HCT116 (cell line): ENCODE measurements at regions not wholly inside any gene's neighbourhood (a gene's known extent, or its start where the extent isn't known, plus 50 kb on each side); places are given as distances from the start of the nearest gene placed in this dataset.

Experiments used
- ATAC-seq: fragments of 200-7000 bp; cut with Tn5 transposase; 2 replicates; pipeline ENCODE4 v1.9.1; 2020; ENCODE audit warnings: mild to moderate bottlenecking, moderate library complexity
- BruUV-seq: library from RNA; stranded (reverse); fragments of 400-500 nt; replicated peaks from 2 replicates; lab custom pipeline; 2021; lab: Mats Ljungman, UMichigan
- CTCF ChIA-PET: fragments of 300-600 bp; sonication (Branson Sonifier 250); formaldehyde crosslinking; loops from one replicate; lab custom pipeline; 2021; ENCODE audit warnings: antibody characterized with exemption; lab: Charles Lee
- POLR2A ChIA-PET: fragments of 300-600, 350-600 bp; sonication (Branson Sonifier 250); formaldehyde crosslinking; loops from one replicate; lab custom pipeline; 2021; ENCODE audit warnings: antibody characterized with exemption; lab: Charles Lee
- RAD21 ChIA-PET, 2 experiments: fragments of 300-600 bp; sonication (Branson Sonifier 250); formaldehyde crosslinking; loops; one replicate each; lab custom pipeline; 2023; ENCODE audit warnings: low total read pairs in 2 of 2; ENCODE audit not compliant: uncharacterized antibody in 2 of 2, unreplicated experiment in 2 of 2, low non-redundant PET in 1 of 2; lab: Charles Lee
- DNase-seq: peaks from one replicate; pipeline ENCODE4 v3.0.0-alpha.2; 2010; ENCODE audit warnings: low read depth, low spot score
- H2AFZ ChIP-seq: fragments of 200-600 bp; shearing (Covaris generic), sonication (generic); 2 replicates; pipeline ENCODE4 v1.6.1; 2017; ENCODE audit warnings: low read depth, mixed run types, mixed read lengths, antibody characterized with exemption, low read length; ENCODE audit not compliant: poor library complexity, severe bottlenecking
- H3K27ac ChIP-seq: 2 replicates; pipeline ENCODE4 v1.5.1; 2012; ENCODE audit warnings: low read depth, low read length
- H3K27me3 ChIP-seq: fragments of 200-600 bp; sonication (generic); 2 replicates; pipeline ENCODE4 v1.6.1; 2016; ENCODE audit warnings: mixed run types, low read length, mixed read lengths; ENCODE audit not compliant: insufficient read depth
- H3K36me3 ChIP-seq, 2 experiments: fragments of 200-500 bp in 1 of 2; fragments of 200-600 bp in 1 of 2; sonication (Bioruptor generic) in 1 of 2; sonication (generic) in 1 of 2; 2 replicates each; pipeline versions ENCODE4 v1.5.1 to v1.6.1; 2014 to 2016; ENCODE audit warnings: low read length in 2 of 2, inconsistent platforms in 1 of 2, mixed read lengths in 1 of 2, mixed run types in 1 of 2; ENCODE audit not compliant: insufficient read depth in 2 of 2, control insufficient read depth in 1 of 2
- H3K4me1 ChIP-seq, 2 experiments: fragments of 200-600 bp in 1 of 2; sonication (generic) in 1 of 2; 2 replicates each; pipeline versions ENCODE4 v1.5.1 to v1.6.1; 2012 to 2017; ENCODE audit warnings: low read length in 2 of 2, inconsistent platforms in 1 of 2, mild to moderate bottlenecking in 1 of 2, mixed read lengths in 1 of 2, mixed run types in 1 of 2, moderate library complexity in 1 of 2; ENCODE audit not compliant: insufficient read depth in 2 of 2, control insufficient read depth in 1 of 2
- H3K4me2 ChIP-seq: fragments of 200-600 bp; sonication (generic); 2 replicates; pipeline ENCODE4 v1.6.1; 2017; ENCODE audit warnings: mixed run types, low read length, mixed read lengths
- H3K4me3 ChIP-seq, 2 experiments: fragments of 200-600 bp in 1 of 2; sonication (generic) in 1 of 2; replicated peaks in 1 of 2; 2 replicates each; pipeline ENCODE4 v1.5.1; 2011 to 2016; ENCODE audit warnings: low read length in 2 of 2, control low read depth in 1 of 2, low read depth in 1 of 2, mild to moderate bottlenecking in 1 of 2, mixed read lengths in 1 of 2, mixed run types in 1 of 2
- H3K79me2 ChIP-seq: fragments of 200-600 bp; sonication (generic); 2 replicates; pipeline ENCODE4 v1.6.1; 2017; ENCODE audit warnings: mild to moderate bottlenecking, mixed run types, low read length, moderate library complexity, mixed read lengths; ENCODE audit not compliant: insufficient read depth
- H3K9ac ChIP-seq: fragments of 200-600 bp; sonication (generic); 2 replicates; pipeline ENCODE4 v1.6.1; 2016; ENCODE audit warnings: low read length, mixed read lengths
- H3K9me2 ChIP-seq: fragments of 200-600 bp; sonication (generic), shearing (Covaris generic); 2 replicates; pipeline ENCODE4 v1.6.1; 2017; ENCODE audit warnings: mixed run types, mild to moderate bottlenecking, moderate library complexity; ENCODE audit not compliant: insufficient read depth
- H3K9me3 ChIP-seq, 2 experiments: fragments of 200-500 bp in 1 of 2; fragments of 200-600 bp in 1 of 2; sonication (Bioruptor generic) in 1 of 2; sonication (generic) in 1 of 2; 2 replicates each; pipeline ENCODE4 v1.6.1; 2014 to 2017; ENCODE audit warnings: low read length in 2 of 2, mixed read lengths in 2 of 2, inconsistent platforms in 1 of 2, low read depth in 1 of 2, mild to moderate bottlenecking in 1 of 2, mixed run types in 1 of 2, moderate library complexity in 1 of 2; ENCODE audit not compliant: control insufficient read depth in 1 of 2, insufficient read depth in 1 of 2
- H4K20me1 ChIP-seq: fragments of 200-600 bp; sonication (generic), shearing (Covaris generic); 2 replicates; pipeline ENCODE4 v1.6.1; 2017; ENCODE audit warnings: mixed run types, mild to moderate bottlenecking, moderate library complexity; ENCODE audit not compliant: insufficient read depth
- CEBPB ChIP-seq: IDR thresholded peaks from 2 replicates; pipeline ENCODE4 v1.6.1; 2012; ENCODE audit warnings: low read depth
- ELF1 ChIP-seq: IDR thresholded peaks from 2 replicates; pipeline ENCODE4 v1.6.1; 2012; ENCODE audit warnings: low read depth, borderline replicate concordance
- SIN3A ChIP-seq: IDR thresholded peaks from 2 replicates; pipeline ENCODE4 v1.6.1; 2012; ENCODE audit warnings: low read depth
- SRF ChIP-seq: IDR thresholded peaks from 2 replicates; pipeline ENCODE4 v1.6.1; 2012; ENCODE audit warnings: low read depth
- TCF7L2 ChIP-seq: IDR thresholded peaks from 2 replicates; pipeline ENCODE4 v1.7.0; 2011; ENCODE audit warnings: borderline replicate concordance, inconsistent platforms; ENCODE audit not compliant: insufficient read depth, insufficient read length; ENCODE audit errors: extremely low read depth
- ZFX ChIP-seq: fragments of 450-650 bp; IDR thresholded peaks from 2 replicates; pipeline ENCODE4 v1.6.1; 2017
- ZNF274 ChIP-seq: fragments of 200-500 bp; sonication (Bioruptor generic); IDR thresholded peaks from 2 replicates; pipeline ENCODE4 v1.6.1; 2014; ENCODE audit warnings: mild to moderate bottlenecking, low read depth, low read length, inconsistent platforms
- intact Hi-C: fragments of 100-400 bp; cut with micrococcal nuclease; formaldehyde crosslinking; loops from 2 replicates; pipeline ENCODE4 v1.10.0; 2022
- TF ChIP-seq, protein P1 (sequence below): IDR thresholded peaks from 2 replicates; pipeline ENCODE4 v1.6.1; 2011; ENCODE audit warnings: mild to moderate bottlenecking, low read length, moderate library complexity; ENCODE audit not compliant: insufficient replicate concordance; ENCODE audit errors: extremely low read depth
- TF ChIP-seq, protein P2 (sequence below): IDR thresholded peaks from 2 replicates; pipeline ENCODE4 v1.6.1; 2012; ENCODE audit warnings: low read depth

- Histone ChIP-seq H3K27ac (no peak overlapping the region), H3K4me1 (no peaks in the 10 kb centered on the region), H3K9ac (no peak overlapping the region), H3K79me2 (no peaks in the 10 kb centered on the region), H3K4me2 (no peak overlapping the region), H3K9me3 (no peaks in the 10 kb centered on the region), H3K9me2 (no peaks in the 10 kb centered on the region), H2AFZ (no peak overlapping the region), H3K27me3 (no peaks in the 10 kb centered on the region), H3K4me3 (no peak overlapping the region), H3K36me3 (no peaks in the 10 kb centered on the region), H4K20me1 (no peaks in the 10 kb centered on the region)
- CTCF ChIA-PET = no interaction called here
- intact Hi-C loops = no loop called here
- POLR2A ChIA-PET = no interaction called here
- no TSS peak for BruUV-seq
- TF ChIP-seq, protein P1, sequence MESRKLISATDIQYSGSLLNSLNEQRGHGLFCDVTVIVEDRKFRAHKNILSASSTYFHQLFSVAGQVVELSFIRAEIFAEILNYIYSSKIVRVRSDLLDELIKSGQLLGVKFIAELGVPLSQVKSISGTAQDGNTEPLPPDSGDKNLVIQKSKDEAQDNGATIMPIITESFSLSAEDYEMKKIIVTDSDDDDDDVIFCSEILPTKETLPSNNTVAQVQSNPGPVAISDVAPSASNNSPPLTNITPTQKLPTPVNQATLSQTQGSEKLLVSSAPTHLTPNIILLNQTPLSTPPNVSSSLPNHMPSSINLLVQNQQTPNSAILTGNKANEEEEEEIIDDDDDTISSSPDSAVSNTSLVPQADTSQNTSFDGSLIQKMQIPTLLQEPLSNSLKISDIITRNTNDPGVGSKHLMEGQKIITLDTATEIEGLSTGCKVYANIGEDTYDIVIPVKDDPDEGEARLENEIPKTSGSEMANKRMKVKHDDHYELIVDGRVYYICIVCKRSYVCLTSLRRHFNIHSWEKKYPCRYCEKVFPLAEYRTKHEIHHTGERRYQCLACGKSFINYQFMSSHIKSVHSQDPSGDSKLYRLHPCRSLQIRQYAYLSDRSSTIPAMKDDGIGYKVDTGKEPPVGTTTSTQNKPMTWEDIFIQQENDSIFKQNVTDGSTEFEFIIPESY = no peak
- no peak for TF ChIP-seq ZNF274
- no peak for TF ChIP-seq SRF
- no peak for TF ChIP-seq ELF1
- no peak for TF ChIP-seq TCF7L2
- TF ChIP-seq ZFX = no peak
- TF ChIP-seq, protein P2, sequence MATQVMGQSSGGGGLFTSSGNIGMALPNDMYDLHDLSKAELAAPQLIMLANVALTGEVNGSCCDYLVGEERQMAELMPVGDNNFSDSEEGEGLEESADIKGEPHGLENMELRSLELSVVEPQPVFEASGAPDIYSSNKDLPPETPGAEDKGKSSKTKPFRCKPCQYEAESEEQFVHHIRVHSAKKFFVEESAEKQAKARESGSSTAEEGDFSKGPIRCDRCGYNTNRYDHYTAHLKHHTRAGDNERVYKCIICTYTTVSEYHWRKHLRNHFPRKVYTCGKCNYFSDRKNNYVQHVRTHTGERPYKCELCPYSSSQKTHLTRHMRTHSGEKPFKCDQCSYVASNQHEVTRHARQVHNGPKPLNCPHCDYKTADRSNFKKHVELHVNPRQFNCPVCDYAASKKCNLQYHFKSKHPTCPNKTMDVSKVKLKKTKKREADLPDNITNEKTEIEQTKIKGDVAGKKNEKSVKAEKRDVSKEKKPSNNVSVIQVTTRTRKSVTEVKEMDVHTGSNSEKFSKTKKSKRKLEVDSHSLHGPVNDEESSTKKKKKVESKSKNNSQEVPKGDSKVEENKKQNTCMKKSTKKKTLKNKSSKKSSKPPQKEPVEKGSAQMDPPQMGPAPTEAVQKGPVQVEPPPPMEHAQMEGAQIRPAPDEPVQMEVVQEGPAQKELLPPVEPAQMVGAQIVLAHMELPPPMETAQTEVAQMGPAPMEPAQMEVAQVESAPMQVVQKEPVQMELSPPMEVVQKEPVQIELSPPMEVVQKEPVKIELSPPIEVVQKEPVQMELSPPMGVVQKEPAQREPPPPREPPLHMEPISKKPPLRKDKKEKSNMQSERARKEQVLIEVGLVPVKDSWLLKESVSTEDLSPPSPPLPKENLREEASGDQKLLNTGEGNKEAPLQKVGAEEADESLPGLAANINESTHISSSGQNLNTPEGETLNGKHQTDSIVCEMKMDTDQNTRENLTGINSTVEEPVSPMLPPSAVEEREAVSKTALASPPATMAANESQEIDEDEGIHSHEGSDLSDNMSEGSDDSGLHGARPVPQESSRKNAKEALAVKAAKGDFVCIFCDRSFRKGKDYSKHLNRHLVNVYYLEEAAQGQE = no peak
- no peak for TF ChIP-seq SIN3A
- TF ChIP-seq CEBPB = no peak
- no peak for DNase-seq
- ATAC-seq = no peak
- RAD21 ChIA-PET = no interaction called here
Measured at GRCh38 chr1:55808263-55808662, 593.1 kb upstream of the USP24 start.
